Inflammatory macrophage (primary cell): ENCODE measurements at regions not wholly inside any gene's neighbourhood (a gene's known extent, or its start where the extent isn't known, plus 50 kb on each side); places are given as distances from the start of the nearest gene placed in this dataset.

ENCODE experiments used
- DNase-seq, 2 donors: peaks; one replicate each; pipeline ENCODE4 v3.0.0-alpha.2; 2020 to 2022

DNA sequence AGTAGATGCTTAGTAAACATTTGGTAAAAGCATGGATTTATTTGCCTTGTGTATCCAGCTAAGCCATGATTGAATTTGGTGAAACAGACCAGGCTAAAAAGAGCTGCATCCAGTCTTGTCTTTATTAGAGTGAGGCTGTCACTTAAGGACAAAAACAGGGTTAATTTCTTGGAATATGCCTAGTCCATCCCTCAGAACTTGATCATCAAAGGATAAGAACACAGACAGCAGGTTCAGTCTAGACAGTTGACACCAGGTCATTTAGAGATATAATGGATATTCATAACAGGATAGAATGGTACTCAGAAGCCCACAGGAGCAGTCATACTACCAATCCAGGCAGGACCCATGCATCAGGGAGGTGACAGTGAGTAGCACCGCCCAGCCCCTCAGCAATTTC lies 434.9 kb upstream of the ST6GAL2 start:
- DNase-seq, result no peak

DNA sequence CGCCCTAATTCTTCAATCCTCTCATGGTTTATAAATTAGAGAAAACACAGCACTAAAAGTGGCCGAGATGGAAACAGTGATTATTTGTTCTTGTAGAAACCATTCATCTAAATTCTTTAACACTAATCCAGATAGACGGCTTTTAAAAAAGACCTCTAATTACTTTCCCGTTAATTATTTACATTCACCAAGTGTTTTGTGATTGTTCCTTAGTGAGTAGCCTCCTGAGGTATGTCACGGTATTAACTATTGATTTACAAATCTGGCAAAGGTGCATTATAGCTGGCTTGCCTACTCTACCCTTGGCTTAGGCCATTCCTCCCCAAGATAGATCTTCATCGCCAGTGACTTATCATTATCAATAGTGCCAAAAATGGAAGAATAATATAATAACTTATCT lies 436.4 kb upstream of the ST6GAL2 start:
- no peak for DNase-seq

DNA sequence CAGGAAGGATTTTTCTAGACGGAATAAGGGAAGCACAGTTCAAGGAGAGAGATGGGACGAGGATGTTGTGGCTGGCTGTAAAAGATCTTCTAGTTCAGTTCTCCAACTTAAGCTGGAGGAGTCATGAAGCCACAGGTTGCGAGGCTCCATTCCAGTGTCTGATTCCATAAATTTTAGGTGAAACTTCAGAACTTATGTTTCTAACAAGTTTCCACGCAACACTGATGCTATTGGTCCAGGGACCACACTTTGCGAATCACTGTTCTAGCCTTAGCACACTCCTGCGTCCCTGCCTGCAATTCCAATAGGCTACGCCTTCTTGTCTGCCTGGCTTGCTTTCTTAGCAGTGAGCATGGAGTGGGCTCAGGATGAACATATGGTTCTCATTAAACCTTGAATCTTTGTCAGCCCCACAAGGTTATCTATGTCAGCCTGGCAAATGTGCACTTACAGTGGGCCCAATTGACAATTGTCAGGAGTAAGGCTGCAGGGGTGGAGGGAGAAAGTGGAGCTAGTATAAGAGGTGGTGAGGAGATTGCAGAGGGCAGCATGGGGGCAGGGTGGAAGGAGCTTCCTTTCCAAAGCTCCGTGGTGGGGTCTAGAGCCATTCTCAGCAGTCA lies 438.1 kb upstream of the ST6GAL2 start:
- DNase-seq, result no peak

DNA sequence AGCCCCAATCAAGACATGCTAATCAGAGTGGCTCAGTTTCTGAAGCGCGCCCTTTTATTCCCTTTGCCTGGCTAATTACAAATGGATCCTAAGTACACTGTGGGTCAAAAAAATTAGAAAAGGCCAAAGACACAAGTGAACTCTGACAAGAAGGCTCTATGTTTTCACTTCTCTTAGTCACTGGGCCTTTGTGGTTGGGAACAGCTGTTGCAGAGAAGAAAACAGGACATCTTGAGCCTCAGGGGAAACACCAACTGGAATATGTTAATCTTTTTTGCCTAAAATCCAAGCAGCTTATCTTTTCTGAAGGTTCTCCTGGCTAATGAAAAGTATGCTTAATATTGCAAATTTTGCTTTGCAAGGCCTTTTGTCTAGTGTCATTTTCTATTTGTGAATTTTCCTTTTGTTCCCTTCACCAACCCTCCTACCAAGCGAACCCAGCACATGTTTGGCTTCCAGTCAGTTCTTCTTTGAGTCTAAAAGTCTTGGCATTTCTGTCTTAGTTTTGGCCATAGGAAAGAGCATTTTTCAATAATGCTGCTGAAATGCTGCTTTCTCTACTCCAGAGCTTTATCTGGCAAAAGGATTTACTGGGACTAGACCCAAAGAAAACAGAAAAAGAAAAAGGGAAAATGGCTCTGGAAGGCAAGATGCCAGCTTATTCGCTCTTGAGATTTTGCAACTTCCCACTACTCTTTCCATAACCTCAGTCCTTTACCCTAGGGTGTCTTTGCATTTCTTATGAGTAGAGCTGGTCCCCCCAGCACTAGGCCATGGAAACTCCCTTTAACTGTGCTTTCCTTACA lies 440.2 kb upstream of the ST6GAL2 start:
- DNase-seq, result no peak

DNA sequence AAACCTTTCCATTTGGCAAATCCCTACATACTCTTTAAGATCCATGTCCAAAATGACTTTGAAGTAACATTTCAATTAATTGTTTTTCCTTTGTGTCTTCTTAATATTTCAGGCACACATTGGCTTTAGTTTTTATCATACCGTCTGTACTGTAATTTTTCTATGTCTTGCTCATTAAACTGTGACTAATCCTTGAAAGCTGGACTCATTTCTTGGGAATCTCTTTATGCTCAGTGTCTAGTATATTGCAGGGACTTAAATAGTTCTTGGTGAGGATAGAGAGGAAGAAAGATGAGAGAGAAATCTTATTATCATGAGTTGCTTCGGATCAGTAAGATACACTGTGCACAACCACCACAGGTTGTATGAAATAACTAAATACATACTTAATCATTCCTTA lies 448.3 kb upstream of the ST6GAL2 start:
- no peak for DNase-seq

DNA sequence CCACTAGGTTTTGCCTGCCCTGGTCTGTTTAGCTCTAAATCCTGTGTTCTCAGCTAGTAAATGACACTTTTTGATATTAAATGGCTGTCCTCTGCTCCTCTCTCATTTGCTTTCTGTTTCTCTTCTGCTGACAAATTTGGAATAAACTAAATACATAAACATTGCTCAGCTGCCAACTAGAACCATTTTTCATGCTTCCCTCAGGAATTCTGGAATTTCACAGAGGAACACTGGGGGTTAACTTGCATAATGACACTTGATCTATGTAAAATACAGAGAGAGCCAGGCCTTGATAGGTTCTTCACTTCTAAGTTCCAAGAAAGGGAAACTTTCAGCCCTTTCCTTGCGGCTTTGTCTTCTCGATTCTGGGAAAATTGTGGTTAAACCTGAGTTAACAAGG lies 450.6 kb upstream of the ST6GAL2 start:
- no peak for DNase-seq

DNA sequence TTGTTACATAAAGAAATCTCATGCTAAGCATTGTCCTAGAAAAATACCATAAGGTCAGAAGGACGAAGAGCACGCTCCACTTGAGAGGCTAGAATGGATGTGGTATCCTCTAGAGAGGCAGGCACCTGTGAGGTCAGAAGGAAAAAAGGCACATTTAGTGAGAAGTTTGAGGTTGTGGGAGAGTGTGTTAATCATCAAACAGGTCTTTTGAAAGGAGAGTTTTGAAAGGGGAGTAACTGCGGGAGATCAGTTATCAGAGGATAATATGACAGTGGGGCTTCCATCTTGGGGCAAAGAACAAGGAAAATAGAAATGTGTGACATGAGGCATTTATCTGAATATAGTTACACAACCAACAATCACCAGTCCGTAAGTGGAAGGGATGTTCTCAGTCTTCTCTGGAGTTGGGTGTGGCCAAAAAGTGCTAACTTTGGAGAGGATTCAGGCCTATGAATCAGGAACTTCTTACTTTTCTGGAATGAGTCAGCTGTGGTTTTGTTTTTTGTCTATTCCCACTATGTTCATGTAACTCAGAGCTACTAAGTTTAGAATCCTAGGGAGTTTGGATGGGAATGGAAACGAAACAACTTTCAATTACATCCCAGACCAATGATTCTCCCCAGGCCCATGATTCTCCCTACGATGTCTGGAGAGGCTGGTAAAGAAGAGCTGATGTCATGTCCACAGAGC lies 451.4 kb upstream of the ST6GAL2 start:
- no peak for DNase-seq

DNA sequence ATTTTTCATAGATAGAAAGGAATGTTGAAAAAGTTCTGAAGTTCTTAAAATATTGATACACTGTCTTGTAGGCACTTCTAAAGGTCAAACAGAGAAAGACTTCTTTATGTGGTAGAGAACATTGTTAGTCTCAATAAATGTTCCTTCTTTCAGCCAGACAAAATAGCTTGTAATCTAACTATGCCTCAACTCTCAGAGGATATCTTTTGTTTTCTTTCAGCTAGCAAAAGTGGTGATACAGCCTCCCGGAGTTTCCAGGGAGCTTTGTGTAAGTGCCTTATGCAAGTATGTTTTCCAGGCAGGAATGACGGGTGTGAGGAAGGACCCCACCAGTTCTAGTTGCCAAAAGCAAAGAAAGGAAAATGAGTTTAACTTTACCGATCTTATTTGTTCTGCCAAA lies 452.1 kb upstream of the ST6GAL2 start:
- no peak for DNase-seq

DNA sequence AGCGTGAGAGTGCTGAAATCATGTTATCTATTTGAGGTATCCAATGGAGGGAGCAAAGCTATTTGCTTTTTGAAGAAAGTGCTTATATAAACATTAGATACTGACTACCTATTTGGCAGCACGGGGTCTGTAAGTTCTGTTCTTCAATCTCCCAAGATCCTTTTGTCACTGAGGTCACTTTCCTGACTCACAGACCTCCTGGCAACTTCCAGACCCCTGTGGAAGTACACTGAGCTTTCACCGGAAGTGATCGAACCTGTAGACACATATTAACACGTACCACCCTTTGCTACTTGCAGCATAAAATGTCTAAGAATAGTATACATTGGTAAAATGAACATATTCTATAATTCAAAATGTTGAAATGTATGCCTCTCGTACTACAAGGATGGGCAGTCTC lies 452.6 kb upstream of the ST6GAL2 start:
- DNase-seq, result no peak

DNA sequence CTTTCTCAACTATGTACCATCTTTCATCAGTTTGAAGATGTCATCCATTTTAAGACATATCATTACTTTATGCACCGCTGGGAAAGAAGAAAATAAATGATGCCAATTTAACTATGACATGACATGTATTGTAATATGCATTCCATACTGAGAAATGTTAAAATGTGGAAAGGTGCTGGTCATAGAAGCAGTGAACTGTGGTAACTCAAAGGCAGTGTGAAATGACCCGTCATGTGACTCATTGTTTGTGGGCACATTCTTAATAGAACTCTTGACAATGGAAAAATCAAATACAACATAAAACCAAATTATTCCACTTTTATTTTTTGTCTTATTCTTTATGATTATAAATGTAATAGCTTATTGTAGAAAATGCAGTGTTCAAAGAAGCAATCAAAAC lies 455.0 kb upstream of the ST6GAL2 start:
- no peak for DNase-seq

DNA sequence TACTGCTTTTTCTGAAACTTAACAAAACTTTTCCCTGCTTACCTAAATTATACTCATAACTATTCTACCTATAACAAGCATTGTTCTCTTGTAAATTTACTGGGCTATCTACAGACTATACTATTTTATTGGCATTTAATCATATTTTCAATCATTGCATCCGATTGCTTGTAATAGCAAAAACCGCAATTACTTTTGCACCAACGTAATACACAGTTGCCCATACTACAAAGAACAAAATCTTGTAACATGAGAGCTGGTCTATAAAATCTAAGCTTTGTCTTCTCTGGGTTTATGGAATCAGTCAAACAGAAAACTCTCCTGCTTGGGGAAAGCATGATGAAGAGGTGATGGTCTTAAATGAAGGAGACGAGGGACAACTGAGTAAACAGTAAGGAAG lies 463.4 kb upstream of the ST6GAL2 start:
- no peak for DNase-seq

DNA sequence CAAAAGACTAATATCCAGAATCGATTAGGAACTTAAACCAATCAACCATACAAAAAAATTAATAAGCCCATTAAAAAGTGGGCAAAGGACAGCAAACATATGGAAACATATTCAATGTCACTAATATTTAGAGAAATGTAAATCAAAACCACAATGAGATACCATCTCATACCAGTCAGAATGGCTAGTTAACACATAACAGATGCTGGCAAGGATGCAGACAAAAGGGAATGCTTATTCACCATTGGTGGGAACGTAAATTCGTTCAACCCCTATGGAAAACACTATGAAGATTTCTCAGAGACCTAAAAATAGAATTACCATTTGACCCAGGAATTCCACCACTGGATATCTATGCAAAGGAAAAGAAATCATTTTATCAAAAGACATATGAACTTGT lies 468.2 kb upstream of the ST6GAL2 start:
- DNase-seq, result no peak

DNA sequence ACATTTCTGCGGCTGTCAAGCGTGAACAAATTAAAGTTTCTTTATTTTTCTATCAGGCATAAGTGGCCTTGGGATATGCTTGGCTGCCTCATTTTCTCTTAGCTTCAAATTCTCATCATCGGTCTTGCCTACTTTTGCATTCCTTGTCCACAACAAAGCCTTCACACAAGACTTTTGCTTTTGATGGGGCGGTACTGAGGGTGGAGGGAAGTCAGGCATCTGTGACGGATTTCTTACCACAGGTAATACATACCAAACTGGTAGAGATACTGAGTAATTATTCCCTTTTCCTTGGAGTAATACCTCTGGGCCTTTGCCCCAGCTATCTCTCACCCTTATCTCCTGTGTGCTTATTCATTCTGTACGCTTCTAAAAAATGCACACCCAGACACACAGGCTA lies 468.3 kb upstream of the RGPD4 start:
- DNase-seq, result no peak

DNA sequence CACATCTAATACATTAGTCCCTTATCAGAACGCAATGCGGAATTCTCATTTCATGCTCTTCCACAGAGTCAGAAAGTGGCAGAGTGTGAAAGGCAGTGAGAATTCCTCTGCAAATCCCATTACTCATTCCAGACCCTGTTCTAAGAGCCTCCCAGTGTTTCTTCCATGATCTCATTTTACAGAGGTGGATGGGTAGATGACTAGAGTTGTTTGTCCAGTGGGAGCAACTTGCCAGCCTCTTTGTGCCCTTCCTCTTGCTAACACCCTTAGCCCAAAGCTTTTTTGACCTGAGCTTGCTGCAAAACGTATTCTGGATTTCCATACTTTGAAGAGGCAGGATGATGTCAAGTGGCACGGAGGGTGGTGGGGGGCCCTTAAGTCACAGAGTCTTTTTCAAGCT lies 467.7 kb upstream of the RGPD4 start:
- no peak for DNase-seq

DNA sequence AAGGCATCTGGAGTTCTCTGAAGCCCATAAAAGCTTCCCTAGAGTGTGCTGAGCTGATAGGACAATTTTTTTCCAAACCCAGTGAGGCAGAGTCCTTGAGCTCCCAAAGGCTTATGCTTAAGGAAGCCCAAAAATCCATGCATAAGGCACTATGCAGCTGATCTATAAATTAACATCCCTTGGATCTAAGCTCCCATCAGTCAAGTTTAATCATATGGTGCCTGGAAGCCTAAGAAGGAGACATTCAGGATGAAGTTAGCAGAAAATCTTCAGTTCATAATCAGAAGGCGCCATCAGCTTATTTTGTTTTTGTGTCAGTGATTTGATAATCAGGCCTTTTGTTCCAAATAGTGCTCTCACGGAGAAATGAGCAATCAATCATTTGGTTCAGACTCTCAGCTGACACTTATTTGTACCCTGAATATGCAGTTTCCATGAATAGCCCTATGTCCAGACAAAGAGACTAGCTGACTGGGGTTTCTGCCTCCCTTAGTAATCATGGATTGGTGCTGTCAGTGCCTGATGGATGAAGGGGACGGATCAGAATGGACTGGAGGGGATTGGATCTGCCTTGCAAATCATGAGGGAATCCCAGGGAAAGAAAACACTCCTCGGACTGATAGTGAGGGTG lies 464.8 kb upstream of the RGPD4 start:
- no peak for DNase-seq

DNA sequence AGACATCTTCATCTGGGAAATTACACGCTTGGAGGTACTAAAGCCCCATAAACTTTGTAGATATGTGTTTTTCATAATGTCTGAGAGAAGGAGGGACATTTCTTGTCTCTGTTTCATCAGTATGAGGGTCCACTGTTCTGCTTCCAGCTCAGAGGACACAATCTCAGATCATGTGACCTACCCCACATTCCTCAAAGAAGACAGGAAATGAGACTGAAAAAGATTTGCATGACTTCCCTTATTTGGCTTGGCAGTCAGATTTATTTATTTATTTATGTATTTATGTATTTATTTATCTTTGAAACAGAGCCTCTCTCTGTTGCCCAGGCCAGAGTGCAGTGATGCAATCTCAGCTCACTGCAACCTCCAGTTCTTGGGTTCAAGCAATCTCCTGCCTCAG lies 463.7 kb upstream of the RGPD4 start:
- no peak for DNase-seq

DNA sequence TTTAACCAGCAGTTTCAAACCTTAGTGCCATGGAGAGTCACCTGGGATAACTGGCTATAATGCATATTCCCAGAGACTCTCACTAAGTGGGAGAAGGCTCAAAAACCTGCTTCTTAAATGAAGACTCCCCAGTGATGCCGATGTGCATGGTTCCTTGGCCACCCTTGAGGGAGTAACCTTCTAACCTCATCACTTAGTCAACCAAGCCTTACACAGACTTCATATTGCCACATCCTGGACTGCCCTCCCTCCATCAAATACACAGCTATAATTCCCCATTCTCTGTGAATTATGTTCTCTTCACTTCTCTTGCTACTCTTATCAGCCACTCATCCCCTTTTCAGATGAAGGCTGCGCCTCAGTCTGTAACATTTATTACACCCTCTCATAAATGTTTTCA lies 462.9 kb upstream of the RGPD4 start:
- no peak for DNase-seq

DNA sequence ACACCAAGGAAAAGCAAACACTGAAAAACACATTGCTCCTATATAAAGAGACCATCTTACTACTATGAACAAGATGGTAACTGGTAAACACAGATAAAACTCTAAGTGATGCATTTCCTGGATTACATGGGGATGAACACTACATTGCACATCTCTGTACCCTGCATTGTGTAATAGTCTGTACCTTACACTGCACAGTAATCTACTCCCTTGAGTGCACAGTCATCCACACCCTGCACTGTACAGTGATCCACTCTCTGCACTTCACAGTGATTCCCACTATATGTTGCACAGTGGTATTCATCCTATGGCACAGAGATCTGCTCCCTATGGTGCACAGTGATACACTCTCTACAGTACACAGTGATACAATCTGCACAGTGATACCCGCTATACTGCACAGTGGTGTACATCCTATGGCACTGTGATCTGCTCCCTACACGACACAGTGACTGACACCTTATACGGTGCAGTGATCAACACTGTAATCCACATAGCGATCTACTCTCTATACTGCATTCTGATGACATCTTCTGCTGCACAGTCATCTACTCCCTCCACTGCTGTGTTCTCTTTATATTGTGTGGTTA lies 462.2 kb upstream of the RGPD4 start:
- DNase-seq, result no peak

DNA sequence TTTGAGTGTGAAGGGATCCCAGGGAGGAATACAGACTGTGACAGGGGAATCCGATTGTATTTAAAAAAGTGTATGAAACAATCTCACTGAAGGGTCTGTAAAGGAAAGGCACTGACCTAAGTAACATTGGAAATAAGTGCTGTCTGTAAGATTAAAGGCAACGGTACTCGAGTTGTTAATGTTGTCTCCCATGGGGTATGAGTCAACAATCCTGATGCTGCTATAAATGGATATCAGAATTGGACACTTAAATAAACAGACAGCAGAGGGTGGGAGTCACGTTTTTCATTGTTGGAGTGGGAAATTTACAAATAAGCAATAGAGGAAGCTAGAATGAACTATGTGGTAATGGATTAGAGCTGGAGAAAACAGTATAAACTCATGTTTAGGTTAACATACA lies 452.4 kb upstream of the RGPD4 start:
- no peak for DNase-seq

DNA sequence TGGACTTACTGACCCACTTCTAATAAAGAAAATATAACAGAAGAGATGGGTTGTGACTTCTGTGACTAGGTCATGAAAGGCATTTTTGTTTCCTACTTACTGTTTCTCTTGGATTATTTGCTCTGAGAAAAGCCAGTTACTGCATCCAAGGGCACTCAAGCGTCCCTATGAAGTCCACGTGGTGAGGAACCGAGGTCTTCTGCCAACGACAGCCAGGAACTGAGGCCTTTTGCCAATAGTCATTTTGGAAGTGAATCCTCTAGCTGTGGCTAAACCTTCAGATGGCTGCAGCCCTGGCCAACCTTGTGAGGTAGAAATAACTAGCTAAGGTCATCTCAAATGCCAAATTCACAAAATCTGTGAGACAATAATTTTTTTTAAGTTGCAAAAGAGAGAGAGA lies 449.8 kb upstream of the RGPD4 start:
- no peak for DNase-seq

DNA sequence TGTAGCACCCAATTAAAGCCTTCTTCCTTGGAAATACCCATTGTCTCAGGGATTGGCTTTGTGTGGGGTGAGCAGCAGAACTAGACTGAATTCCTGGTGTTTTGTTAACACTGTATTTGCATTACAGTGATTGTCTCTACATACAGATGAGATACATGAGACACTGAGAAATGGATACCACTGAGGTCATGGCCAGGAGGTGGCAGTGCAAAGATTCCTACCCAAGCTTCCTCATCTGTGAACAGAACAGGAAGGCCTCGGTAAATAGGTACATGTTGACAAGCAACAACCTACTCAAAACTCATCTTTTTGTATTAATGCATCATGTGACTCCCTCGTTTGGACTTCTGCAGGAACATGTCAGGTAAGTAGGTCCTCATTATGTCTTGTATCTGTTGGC lies 445.8 kb upstream of the RGPD4 start:
- DNase-seq, result no peak

DNA sequence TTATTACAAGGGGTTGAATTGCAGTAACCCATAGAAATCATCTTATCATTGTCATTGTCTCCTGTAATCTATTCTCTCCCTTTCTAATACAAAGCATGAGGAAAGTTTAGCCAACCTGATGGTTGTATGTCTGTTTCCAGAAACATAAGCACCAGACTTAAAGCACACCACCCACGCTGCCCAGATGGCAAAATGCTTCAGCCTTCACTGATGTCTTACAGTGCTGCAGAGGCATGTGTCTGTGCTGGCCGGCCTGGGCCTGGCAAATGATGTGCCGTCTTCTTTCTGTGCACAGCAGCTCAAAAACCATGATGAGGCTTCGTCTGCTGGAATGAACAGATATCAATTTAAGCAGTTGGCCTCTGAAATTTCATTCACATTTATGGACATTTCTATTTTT lies 443.0 kb upstream of the RGPD4 start:
- no peak for DNase-seq

DNA sequence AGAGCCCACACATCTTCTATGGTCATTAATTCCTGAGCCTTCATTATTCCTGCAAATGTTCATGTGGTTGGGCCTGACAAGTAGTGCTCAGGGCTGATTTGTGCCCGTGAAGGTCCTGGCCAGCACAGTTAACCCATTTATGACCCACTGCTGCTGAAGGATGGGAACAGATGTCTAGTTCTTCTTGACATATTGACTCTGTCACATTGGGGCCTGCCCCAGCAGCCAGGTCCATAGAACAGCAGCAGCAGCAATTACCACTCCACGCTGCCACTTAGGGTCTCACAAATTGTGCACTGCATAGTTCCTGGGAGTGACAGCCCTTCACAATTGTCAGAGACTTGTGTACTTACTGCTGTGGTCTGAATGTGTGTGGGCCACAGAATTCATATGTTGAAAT lies 442.3 kb upstream of the RGPD4 start:
- no peak for DNase-seq
